22Rv1 (cell line): ENCODE measurements at regions not wholly inside any gene's neighbourhood (a gene's known extent, or its start where the extent isn't known, plus 50 kb on each side); places are given as distances from the start of the nearest gene placed in this dataset.

Source experiments
- H3K27ac ChIP-seq: fragments of 450-650 bp; 2 replicates; pipeline ENCODE4 v1.5.1; 2017
- ZFX ChIP-seq: fragments of 450-650 bp; IDR thresholded peaks from 2 replicates; pipeline ENCODE4 v1.6.1; 2017; ENCODE audit warnings: antibody characterized with exemption, borderline replicate concordance
- TF ChIP-seq, protein P1 (sequence below): fragments of 450-650 bp; IDR thresholded peaks from 2 replicates; pipeline ENCODE4 v1.5.1; 2017; ENCODE audit warnings: mild to moderate bottlenecking

DNA sequence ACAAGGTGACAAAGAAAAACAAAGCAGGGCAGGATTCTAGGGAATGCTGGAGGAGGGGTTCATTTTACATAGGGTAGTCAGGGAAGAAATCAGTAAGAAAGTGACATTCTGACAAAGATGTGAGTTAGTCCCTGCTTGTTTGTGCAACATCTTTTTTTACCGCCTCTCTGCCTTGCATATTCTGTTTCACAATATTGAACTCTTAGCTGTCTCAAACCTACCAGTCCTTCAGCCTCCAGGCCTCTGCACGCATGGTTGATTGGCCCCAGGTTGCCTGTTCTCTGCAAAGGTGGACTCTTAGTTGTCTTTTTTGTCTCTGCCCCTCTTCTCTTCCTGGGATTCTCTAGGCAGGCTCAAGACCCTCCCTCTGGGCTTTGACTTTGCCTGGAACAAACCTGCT is 152.2 kb upstream of the RUNX1 start:
- H3K27ac ChIP-seq = no peak overlapping the region
- TF ChIP-seq, protein P1, sequence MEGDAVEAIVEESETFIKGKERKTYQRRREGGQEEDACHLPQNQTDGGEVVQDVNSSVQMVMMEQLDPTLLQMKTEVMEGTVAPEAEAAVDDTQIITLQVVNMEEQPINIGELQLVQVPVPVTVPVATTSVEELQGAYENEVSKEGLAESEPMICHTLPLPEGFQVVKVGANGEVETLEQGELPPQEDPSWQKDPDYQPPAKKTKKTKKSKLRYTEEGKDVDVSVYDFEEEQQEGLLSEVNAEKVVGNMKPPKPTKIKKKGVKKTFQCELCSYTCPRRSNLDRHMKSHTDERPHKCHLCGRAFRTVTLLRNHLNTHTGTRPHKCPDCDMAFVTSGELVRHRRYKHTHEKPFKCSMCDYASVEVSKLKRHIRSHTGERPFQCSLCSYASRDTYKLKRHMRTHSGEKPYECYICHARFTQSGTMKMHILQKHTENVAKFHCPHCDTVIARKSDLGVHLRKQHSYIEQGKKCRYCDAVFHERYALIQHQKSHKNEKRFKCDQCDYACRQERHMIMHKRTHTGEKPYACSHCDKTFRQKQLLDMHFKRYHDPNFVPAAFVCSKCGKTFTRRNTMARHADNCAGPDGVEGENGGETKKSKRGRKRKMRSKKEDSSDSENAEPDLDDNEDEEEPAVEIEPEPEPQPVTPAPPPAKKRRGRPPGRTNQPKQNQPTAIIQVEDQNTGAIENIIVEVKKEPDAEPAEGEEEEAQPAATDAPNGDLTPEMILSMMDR = no peak
- no peak for TF ChIP-seq ZFX

- no peak overlapping the region for H3K27ac ChIP-seq
- TF ChIP-seq, protein P1 = no peak
- TF ChIP-seq ZFX = no peak
Observed at GRCh38 chr21:35199733-35200015, 150.6 kb upstream of the RUNX1 start.

GRCh38 chr21:35198982-35199732 is 150.1 kb upstream of the RUNX1 start:
- TF ChIP-seq, protein P1 = no peak
- TF ChIP-seq ZFX = no peak
- H3K27ac ChIP-seq = no peak overlapping the region

GRCh38 chr21:35198565-35198964 is 149.5 kb upstream of the RUNX1 start:
- no peak overlapping the region for H3K27ac ChIP-seq

DNA sequence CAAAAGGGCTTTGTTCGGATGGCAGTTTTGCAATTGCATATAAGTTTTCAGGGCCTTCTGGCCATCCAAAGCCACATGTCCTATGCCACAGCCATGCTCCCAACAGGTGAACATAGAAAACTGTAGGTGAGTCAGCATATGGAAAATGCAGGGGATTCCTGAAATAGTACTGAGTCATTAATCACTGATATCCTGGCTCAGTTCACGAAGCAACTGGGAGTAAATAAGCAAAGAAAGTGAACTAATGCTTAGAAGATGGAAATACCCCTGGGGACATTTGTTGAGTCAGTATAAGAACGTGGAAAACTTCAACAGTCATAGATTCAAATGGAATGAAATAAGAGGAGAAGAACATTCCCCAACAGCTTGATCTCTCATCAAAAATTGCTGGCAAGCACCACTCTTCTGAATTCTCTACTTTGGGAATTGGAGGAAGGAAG is 148.9 kb upstream of the RUNX1 start:
- no peak overlapping the region for H3K27ac ChIP-seq
- TF ChIP-seq, protein P1 = no peak
- no peak for TF ChIP-seq ZFX

More at GRCh38 chr21:35198565-35198964, 149.5 kb upstream of the RUNX1 start:
- TF ChIP-seq, protein P1 = no peak
- no peak for TF ChIP-seq ZFX

- TF ChIP-seq ZFX = no peak
- TF ChIP-seq, protein P1 = no peak
Observed at GRCh38 chr21:35197191-35197590, 148.1 kb upstream of the RUNX1 start.

DNA sequence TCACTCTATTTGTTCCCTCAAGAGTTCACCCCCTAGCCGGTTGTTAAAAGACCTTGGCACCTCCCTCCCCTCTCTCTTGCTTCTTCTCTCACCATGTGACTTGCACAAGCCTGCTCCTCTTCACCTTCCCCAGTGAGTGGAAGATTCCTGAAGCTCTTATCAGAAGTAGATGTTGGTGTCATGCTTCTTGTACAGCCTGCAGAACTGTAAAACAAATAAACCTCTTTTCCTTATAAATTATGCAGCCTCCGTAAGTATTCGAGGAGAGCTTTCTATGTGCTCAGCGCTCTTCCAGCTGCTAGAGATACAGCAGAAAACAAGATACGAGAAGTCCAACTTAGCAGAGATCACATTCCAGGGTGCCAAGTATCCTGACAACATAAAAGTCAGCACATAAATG is 147.0 kb upstream of the RUNX1 start:
- no peak overlapping the region for H3K27ac ChIP-seq
- no peak for TF ChIP-seq ZFX
- TF ChIP-seq, protein P1 = no peak

More at GRCh38 chr21:35197191-35197590, 148.1 kb upstream of the RUNX1 start:
- H3K27ac ChIP-seq = no peak overlapping the region
